Endothelial cell of umbilical vein (primary cell): ENCODE measurements at regions not wholly inside any gene's neighbourhood (a gene's known extent, or its start where the extent isn't known, plus 50 kb on each side); places are given as distances from the start of the nearest gene placed in this dataset.
"Not testable (repeated sequence)": the region's sequence is repeated elsewhere in the genome, so short reads cannot be mapped to it uniquely, and the experiment has no call there.

Source experiments
- BruUV-seq: library from RNA; stranded (reverse); fragments of 400-500 nt; replicated peaks from 2 replicates; lab custom pipeline; 2021; lab: Mats Ljungman, UMichigan
- CTCF ChIA-PET: fragments of 300-600, 350-600 bp; sonication (Branson Sonifier 250); formaldehyde crosslinking; loops from one replicate; lab custom pipeline; 2021; ENCODE audit warnings: antibody characterized with exemption, inconsistent platforms; lab: Charles Lee
- POLR2A ChIA-PET: fragments of 300-600, 350-600 bp; sonication (Branson Sonifier 250); formaldehyde crosslinking; loops from one replicate; lab custom pipeline; 2021; ENCODE audit warnings: antibody characterized with exemption, inconsistent platforms; lab: Charles Lee
- DNase-seq: peaks from one replicate; pipeline ENCODE4 v3.0.0-alpha.2; 2011; ENCODE audit warnings: low read depth, low spot score
- FAIRE-seq: peaks from 2 replicates; lab custom pipeline; 2011; peaks lifted over from hg19 to GRCh38; lab: Jason Lieb, UNC
- H2AFZ ChIP-seq: 2 replicates; pipeline ENCODE4 v1.6.0; 2012; ENCODE audit warnings: low read depth, low read length, control low read depth, inconsistent platforms
- H3K27ac ChIP-seq: 2 replicates; pipeline ENCODE4 v1.5.1; 2011; ENCODE audit warnings: low read depth, mild to moderate bottlenecking, control low read depth, low read length, moderate library complexity; ENCODE audit not compliant: insufficient read depth
- H3K27me3 ChIP-seq, 2 experiments: 2 replicates each; pipeline versions ENCODE4 v1.6.0 to v1.6.1; 2011; ENCODE audit warnings: low read length in 2 of 2, mixed read lengths in 1 of 2; ENCODE audit not compliant: control insufficient read depth in 2 of 2, insufficient read depth in 2 of 2
- H3K36me3 ChIP-seq, 2 experiments: 2 replicates in 1 of 2; 3 replicates in 1 of 2; pipeline ENCODE4 v1.5.1; 2011; ENCODE audit warnings: low read length in 2 of 2, mild to moderate bottlenecking in 1 of 2, moderate library complexity in 1 of 2; ENCODE audit not compliant: control insufficient read depth in 2 of 2, insufficient read depth in 2 of 2; ENCODE audit errors: extremely low read depth in 1 of 2
- H3K4me1 ChIP-seq: 3 replicates; pipeline ENCODE4 v1.5.1; 2011; ENCODE audit warnings: mild to moderate bottlenecking, low read length; ENCODE audit not compliant: control insufficient read depth, insufficient read depth; ENCODE audit errors: extremely low read depth
- H3K4me2 ChIP-seq: 2 replicates; pipeline ENCODE4 v1.6.1; 2011; ENCODE audit warnings: low read length, control low read depth, mixed read lengths; ENCODE audit not compliant: insufficient read depth
- H3K4me3 ChIP-seq, 3 experiments: fragments of 200-600 bp in 1 of 3; sonication (generic), shearing (Covaris generic) in 1 of 3; replicated peaks in 1 of 3; 2 replicates each; pipeline ENCODE4 v1.5.1; 2011 to 2016; ENCODE audit warnings: control low read depth in 3 of 3, low read length in 3 of 3, mild to moderate bottlenecking in 2 of 3, inconsistent platforms in 1 of 3, low read depth in 1 of 3, moderate library complexity in 1 of 3; ENCODE audit not compliant: insufficient read depth in 1 of 3
- H3K79me2 ChIP-seq: 2 replicates; pipeline ENCODE4 v1.6.0; 2012; ENCODE audit warnings: low read length, inconsistent platforms; ENCODE audit not compliant: control insufficient read depth, insufficient read depth
- H3K9ac ChIP-seq: replicated peaks from 2 replicates; pipeline ENCODE3; 2011; ENCODE audit warnings: low read length, control low read depth; ENCODE audit not compliant: insufficient read depth; ENCODE audit errors: extremely low read depth
- H3K9me1 ChIP-seq: replicated peaks from 3 replicates; pipeline ENCODE4 v1.6.0; 2011; ENCODE audit warnings: mild to moderate bottlenecking, low read length; ENCODE audit not compliant: control insufficient read depth, insufficient read depth; ENCODE audit errors: extremely low read depth
- H3K9me3 ChIP-seq: replicated peaks from 2 replicates; pipeline ENCODE4 v1.5.1; 2012; ENCODE audit warnings: low read length, inconsistent platforms; ENCODE audit not compliant: control insufficient read depth, insufficient read depth
- H4K20me1 ChIP-seq: replicated peaks from 2 replicates; pipeline ENCODE3; 2011; ENCODE audit warnings: mild to moderate bottlenecking, low read length; ENCODE audit not compliant: control insufficient read depth, insufficient read depth; ENCODE audit errors: extremely low read depth
- CTCF ChIP-seq, 2 donors: IDR thresholded peaks; 1 replicate in 1 of 2; 2 replicates in 1 of 2; pipeline ENCODE4 v1.5.1; 2011; ENCODE audit warnings: low read length in 2 of 2, mild to moderate bottlenecking in 2 of 2, moderate library complexity in 2 of 2, control low read depth in 1 of 2, inconsistent platforms in 1 of 2, low read depth in 1 of 2; ENCODE audit not compliant: insufficient read depth in 1 of 2; ENCODE audit errors: extremely low read depth in 1 of 2
- EZH2 ChIP-seq: IDR thresholded peaks from 2 replicates; pipeline ENCODE4 v1.6.1; 2012; ENCODE audit warnings: borderline replicate concordance, low read depth, mild to moderate bottlenecking, moderate library complexity, low read length, inconsistent platforms; ENCODE audit not compliant: severe bottlenecking
- FOS ChIP-seq: IDR thresholded peaks from 2 replicates; pipeline ENCODE4 v1.6.1; 2011; ENCODE audit warnings: mild to moderate bottlenecking, low read length, moderate library complexity, borderline replicate concordance; ENCODE audit not compliant: insufficient read depth
- GATA2 ChIP-seq: IDR thresholded peaks from 2 replicates; pipeline ENCODE4 v1.7.0; 2011; ENCODE audit warnings: low read depth, mild to moderate bottlenecking, moderate library complexity, mixed read lengths, low read length; ENCODE audit not compliant: insufficient read length, insufficient read depth
- JUN ChIP-seq: IDR thresholded peaks from 2 replicates; pipeline ENCODE4 v1.6.1; 2011; ENCODE audit warnings: borderline replicate concordance, low read depth; ENCODE audit not compliant: insufficient read length, insufficient read depth
- MAX ChIP-seq: IDR thresholded peaks from 2 replicates; pipeline ENCODE4 v1.6.1; 2011; ENCODE audit not compliant: insufficient read depth, insufficient read length
- MYC ChIP-seq: IDR thresholded peaks from one replicate; pipeline ENCODE4 v1.6.1; 2011; ENCODE audit warnings: mild to moderate bottlenecking, low read depth, low read length
- dilution Hi-C: fragments of 300-500 bp; cut with MboI; formaldehyde crosslinking; loops from one replicate; pipeline ENCODE4 v1.15.0; 2019; ENCODE audit warnings: low sequenced_read_pairs; ENCODE audit not compliant: extremely low pct_ligation_motif_present
- intact Hi-C: fragments of 100-400 bp; cut with micrococcal nuclease; formaldehyde crosslinking; loops from one replicate; pipeline ENCODE4 v1.10.0; 2022

GRCh38 chr2:39584283-39584965, 81.3 kb upstream of the TMEM178A start:
- dilution Hi-C loops (no loop called here), intact Hi-C loops (no loop called here)
- H4K20me1 ChIP-seq: no peaks in the 10 kb centered on the region
- no peak for FAIRE-seq
- DNase-seq: no peak
- CTCF ChIA-PET: interaction anchor here (0.9 to 1.8 kb wide), 2 partner anchors 9 to 13 kb away, joined by 3 to 5 read pairs; no protein-coding TSS in a partner anchor
- TF ChIP-seq JUN: no peak
- no peak for TF ChIP-seq MAX
- TF ChIP-seq EZH2: no peak
- no peak for TF ChIP-seq FOS
- no peak for TF ChIP-seq GATA2
- TF ChIP-seq CTCF (IDR thresholded peaks at IDR 0.05; ENCODE audit: extremely low read depth in 1 of 2, insufficient read depth in 1 of 2, low read depth in 1 of 2, low read length in 2 of 2): no peak
- TF ChIP-seq MYC: no peak
- H3K9me3 ChIP-seq: no peaks in the 10 kb centered on the region
- POLR2A ChIA-PET: no interaction called here
- no peaks in the 10 kb centered on the region for H3K79me2 ChIP-seq
- no peak overlapping the region for H2AFZ ChIP-seq
- H3K27me3 ChIP-seq: peaks cover 3 to 7% of the 10 kb centered on the region in 2 experiments
- H3K27ac ChIP-seq: no peak overlapping the region
- no TSS peak for BruUV-seq
- no peak overlapping the region for H3K9ac ChIP-seq
- no peaks in the 10 kb centered on the region for H3K4me1 ChIP-seq
- H3K9me1 ChIP-seq: no peaks in the 10 kb centered on the region
- no peak overlapping the region for H3K4me3 ChIP-seq
- H3K36me3 ChIP-seq: no peaks in the 10 kb centered on the region
- H3K4me2 ChIP-seq: no peak overlapping the region

- H3K4me3 ChIP-seq, intact Hi-C loops, H3K27ac ChIP-seq, H3K36me3 ChIP-seq, H3K9me3 ChIP-seq, DNase-seq, H3K79me2 ChIP-seq, POLR2A ChIA-PET, CTCF ChIA-PET, BruUV-seq, dilution Hi-C loops, H3K4me1 ChIP-seq, H3K27me3 ChIP-seq, H3K4me2 ChIP-seq, H3K9ac ChIP-seq, H4K20me1 ChIP-seq, H2AFZ ChIP-seq, FAIRE-seq, H3K9me1 ChIP-seq: not testable (repeated sequence)
These were observed 80.2 kb upstream of the TMEM178A start for GRCh38 chr2:39585531-39585930.
